HEK293T (cell line): ENCODE measurements at regions not wholly inside any gene's neighbourhood (a gene's known extent, or its start where the extent isn't known, plus 50 kb on each side); places are given as distances from the start of the nearest gene placed in this dataset.
"Not testable (repeated sequence)": the region's sequence is repeated elsewhere in the genome, so short reads cannot be mapped to it uniquely, and the experiment has no call there.

Experiments used
- CTCF ChIA-PET: fragments of 350-600 bp; formaldehyde crosslinking; extraction: SDS; loops from one replicate; lab custom pipeline; 2021; ENCODE audit warnings: antibody characterized with exemption, inconsistent platforms; lab: Yijun Ruan, JAX
- POLR2A ChIA-PET: fragments of 350-600 bp; formaldehyde crosslinking; extraction: SDS; loops from one replicate; lab custom pipeline; 2020; ENCODE audit warnings: antibody characterized with exemption, inconsistent platforms; lab: Yijun Ruan, JAX
- DNase-seq: peaks from one replicate; pipeline ENCODE4 v3.0.0; 2012; ENCODE audit warnings: mixed read lengths; ENCODE audit errors: extremely low spot score
- ARNT ChIP-seq: fragments of 450-650 bp; IDR thresholded peaks from 2 replicates; pipeline ENCODE4 v1.6.1; 2017; ENCODE audit warnings: mild to moderate bottlenecking
- BHLHE40 ChIP-seq: fragments of 450-650 bp; IDR thresholded peaks from 2 replicates; pipeline ENCODE4 v1.6.1; 2016; ENCODE audit warnings: mild to moderate bottlenecking, moderate library complexity, borderline replicate concordance
- CTBP1 ChIP-seq: fragments of 450-650 bp; IDR thresholded peaks from 2 replicates; pipeline ENCODE4 v1.6.1; 2016; ENCODE audit warnings: borderline replicate concordance
- ELF4 ChIP-seq: fragments of 450-650 bp; IDR thresholded peaks from 2 replicates; pipeline ENCODE4 v1.6.1; 2017; ENCODE audit warnings: antibody characterized with exemption
- FOXA1 ChIP-seq: fragments of 450-650 bp; IDR thresholded peaks from 2 replicates; pipeline ENCODE4 v1.6.1; 2016; ENCODE audit warnings: mild to moderate bottlenecking
- FOXK2 ChIP-seq: fragments of 450-650 bp; IDR thresholded peaks from 2 replicates; pipeline ENCODE4 v1.6.1; 2016; ENCODE audit warnings: mild to moderate bottlenecking
- FOXM1 ChIP-seq: fragments of 450-650 bp; IDR thresholded peaks from 2 replicates; pipeline ENCODE4 v1.6.1; 2017; ENCODE audit warnings: mild to moderate bottlenecking, borderline replicate concordance
- HDGF ChIP-seq: fragments of 450-650 bp; IDR thresholded peaks from 2 replicates; pipeline ENCODE4 v1.6.1; 2017; ENCODE audit warnings: antibody characterized with exemption, borderline replicate concordance
- L3MBTL2 ChIP-seq: fragments of 450-650 bp; conservative IDR thresholded peaks from 2 replicates; pipeline ENCODE4 v1.6.1; 2016; ENCODE audit warnings: mild to moderate bottlenecking
- LEF1 ChIP-seq: fragments of 450-650 bp; IDR thresholded peaks from 2 replicates; pipeline ENCODE4 v1.6.1; 2017; ENCODE audit warnings: mild to moderate bottlenecking, borderline replicate concordance
- NFRKB ChIP-seq: fragments of 450-650 bp; IDR thresholded peaks from 2 replicates; pipeline ENCODE4 v1.6.1; 2016; ENCODE audit warnings: mild to moderate bottlenecking, moderate library complexity
- SP1 ChIP-seq: fragments of 450-650 bp; IDR thresholded peaks from 2 replicates; pipeline ENCODE4 v1.6.1; 2017
- SUZ12 ChIP-seq: fragments of 450-650 bp; IDR thresholded peaks from 2 replicates; pipeline ENCODE4 v1.6.1; 2016; ENCODE audit warnings: mild to moderate bottlenecking
- TARDBP ChIP-seq: fragments of 450-650 bp; IDR thresholded peaks from 2 replicates; pipeline ENCODE4 v1.6.1; 2016
- ZNF384 ChIP-seq: fragments of 450-650 bp; IDR thresholded peaks from 2 replicates; pipeline ENCODE4 v1.6.1; 2016
- TF ChIP-seq, protein P1 (sequence below): fragments of 450-650 bp; IDR thresholded peaks from 2 replicates; pipeline ENCODE4 v1.6.1; 2016

DNA sequence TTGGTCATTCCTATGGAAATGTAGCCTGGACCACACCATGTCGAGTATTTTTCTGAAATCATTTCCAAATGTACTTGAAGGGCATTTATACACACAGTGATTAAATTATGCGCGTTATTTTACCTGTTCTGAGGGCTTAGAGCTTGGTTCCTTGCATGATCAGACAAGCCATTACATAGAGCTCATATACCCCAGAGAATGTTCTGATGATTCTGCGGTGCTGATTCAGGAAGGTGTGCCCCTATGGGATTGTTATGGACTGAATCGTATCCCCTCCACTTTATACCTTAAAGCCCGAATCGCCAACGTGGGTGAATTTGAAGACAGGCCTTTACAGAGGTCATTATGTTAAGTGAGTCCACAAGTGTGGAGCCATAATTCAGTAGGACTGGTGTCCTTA, 848.9 kb downstream of the TRIML1 start:
- POLR2A ChIA-PET = no interaction called here
- no peak for DNase-seq
- CTCF ChIA-PET = interaction anchor here (0.5 kb wide), 1 partner anchor 26 kb away, joined by 4 read pairs; no protein-coding TSS in a partner anchor
- no peak for TF ChIP-seq TARDBP
- TF ChIP-seq CTBP1 = no peak
- TF ChIP-seq FOXA1 = no peak
- TF ChIP-seq FOXK2 = no peak
- no peak for TF ChIP-seq ELF4
- TF ChIP-seq LEF1 = no peak
- TF ChIP-seq, protein P1, sequence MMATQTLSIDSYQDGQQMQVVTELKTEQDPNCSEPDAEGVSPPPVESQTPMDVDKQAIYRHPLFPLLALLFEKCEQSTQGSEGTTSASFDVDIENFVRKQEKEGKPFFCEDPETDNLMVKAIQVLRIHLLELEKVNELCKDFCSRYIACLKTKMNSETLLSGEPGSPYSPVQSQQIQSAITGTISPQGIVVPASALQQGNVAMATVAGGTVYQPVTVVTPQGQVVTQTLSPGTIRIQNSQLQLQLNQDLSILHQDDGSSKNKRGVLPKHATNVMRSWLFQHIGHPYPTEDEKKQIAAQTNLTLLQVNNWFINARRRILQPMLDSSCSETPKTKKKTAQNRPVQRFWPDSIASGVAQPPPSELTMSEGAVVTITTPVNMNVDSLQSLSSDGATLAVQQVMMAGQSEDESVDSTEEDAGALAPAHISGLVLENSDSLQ = no peak
- TF ChIP-seq HDGF = no peak

DNA sequence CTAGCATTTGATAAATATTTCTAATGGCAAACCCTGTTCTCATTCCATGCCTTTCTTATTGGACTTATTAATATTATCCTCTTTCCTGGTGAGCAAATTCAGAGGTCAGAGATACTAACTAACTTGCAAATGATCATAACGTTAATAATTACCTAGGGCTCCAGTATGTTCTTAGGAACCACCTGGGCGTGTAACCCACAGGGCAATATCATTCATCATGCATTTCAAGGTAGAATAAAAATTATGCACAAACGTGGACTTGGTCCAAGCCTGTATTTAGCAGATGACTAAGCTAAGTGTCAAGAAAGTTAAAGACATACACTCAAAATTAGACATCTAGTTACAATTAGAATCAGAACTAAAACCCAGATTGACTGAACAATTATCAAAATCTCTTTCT, 850.1 kb downstream of the TRIML1 start:
- ChIA-PET CTCF (interaction anchor here (0.6 kb wide), 1 partner anchor 970 kb away, joined by 4 read pairs; no protein-coding TSS in a partner anchor), POLR2A (no interaction called here)
- no peak for DNase-seq
- TF ChIP-seq SUZ12 (no peak), FOXA1 (no peak), LEF1 (no peak), NFRKB (no peak), ELF4 (no peak)

DNA sequence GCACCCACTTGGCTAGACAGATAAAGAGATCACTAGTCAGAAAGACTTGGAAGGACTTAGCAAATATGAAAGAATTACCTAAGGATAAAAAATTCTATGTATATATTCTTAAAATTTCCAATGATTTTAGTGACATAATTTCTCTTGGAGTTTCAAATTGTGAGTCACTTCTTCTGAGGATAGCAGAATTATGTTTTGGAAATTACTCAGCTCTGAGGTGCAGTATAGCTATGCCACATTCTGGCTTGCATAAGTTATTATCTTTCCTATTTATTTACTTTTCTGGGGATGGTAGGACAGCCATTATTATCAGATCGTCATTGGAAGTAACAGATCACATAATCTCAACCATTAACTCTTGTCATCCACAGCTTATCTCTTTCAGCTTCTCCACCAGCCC, 853.5 kb downstream of the TRIML1 start:
- DNase-seq = no peak
- CTCF ChIA-PET = no interaction called here
- TF ChIP-seq NFRKB = no peak
- TF ChIP-seq, protein P1 = no peak
- no peak for TF ChIP-seq CTBP1
- TF ChIP-seq ARNT = no peak
- TF ChIP-seq ELF4 = no peak
- no peak for TF ChIP-seq L3MBTL2
- POLR2A ChIA-PET = no interaction called here

DNA sequence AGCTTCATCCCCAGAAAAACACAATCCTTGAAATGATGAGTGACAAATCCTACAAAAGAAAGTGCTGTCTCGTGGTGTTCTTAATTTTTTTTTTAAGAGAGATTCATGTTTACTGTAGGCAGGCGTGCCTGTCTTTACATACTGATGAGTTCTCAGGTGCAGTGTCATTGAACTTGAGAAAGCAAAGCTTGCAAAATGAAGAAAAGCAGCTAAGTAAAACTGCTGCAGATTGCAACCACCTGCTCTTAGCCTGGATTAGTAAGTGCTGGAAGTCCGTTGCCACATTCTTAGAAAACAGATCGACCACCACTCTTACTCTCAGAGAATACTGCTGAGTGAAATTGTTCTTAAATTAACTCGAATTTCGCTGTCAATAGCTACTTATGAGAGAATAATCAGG, 854.6 kb downstream of the TRIML1 start:
- ChIA-PET CTCF (no interaction called here), POLR2A (no interaction called here)
- DNase-seq = no peak
- TF ChIP-seq, protein P1 = no peak

DNA sequence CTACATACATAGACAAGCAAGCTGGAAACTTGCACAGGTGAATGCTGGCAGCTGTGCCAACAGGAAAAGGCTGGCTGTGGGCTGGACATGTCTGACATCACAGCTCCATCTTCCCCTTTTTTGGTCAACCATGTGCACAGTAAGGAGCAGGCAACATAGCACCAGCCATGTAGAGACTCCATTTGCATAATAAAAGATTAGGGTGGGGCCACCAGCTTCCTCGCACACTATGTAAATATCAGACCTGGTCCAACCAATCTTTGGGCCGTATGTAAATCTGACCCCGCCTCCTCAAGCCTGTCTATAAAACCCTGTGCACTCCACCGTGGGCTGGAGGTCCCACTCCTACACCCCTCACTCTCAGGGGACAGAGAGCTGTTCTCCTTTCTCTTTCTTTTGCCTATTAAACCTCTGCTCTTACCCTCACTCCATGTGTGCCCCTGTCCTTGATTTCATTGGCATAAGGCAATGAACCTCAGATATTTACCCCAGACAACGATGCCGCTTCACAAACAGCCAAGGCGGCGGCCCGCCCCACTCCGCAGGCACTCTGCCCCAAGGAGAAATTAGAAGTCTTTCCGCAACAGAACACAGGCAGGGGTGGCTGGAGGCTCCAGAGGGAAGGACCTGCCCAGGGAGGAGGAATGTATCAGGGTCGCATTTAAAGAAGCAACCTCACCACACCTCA, 862.2 kb downstream of the TRIML1 start:
- no peak for DNase-seq
- CTCF ChIA-PET = no interaction called here
- no peak for TF ChIP-seq SP1
- TF ChIP-seq SUZ12 = no peak
- TF ChIP-seq CTBP1 = no peak
- TF ChIP-seq LEF1 = no peak
- TF ChIP-seq HDGF = no peak
- no peak for TF ChIP-seq ELF4
- TF ChIP-seq TARDBP = no peak
- no peak for TF ChIP-seq NFRKB
- TF ChIP-seq BHLHE40 = no peak
- TF ChIP-seq ZNF384 = no peak
- POLR2A ChIA-PET = no interaction called here

DNA sequence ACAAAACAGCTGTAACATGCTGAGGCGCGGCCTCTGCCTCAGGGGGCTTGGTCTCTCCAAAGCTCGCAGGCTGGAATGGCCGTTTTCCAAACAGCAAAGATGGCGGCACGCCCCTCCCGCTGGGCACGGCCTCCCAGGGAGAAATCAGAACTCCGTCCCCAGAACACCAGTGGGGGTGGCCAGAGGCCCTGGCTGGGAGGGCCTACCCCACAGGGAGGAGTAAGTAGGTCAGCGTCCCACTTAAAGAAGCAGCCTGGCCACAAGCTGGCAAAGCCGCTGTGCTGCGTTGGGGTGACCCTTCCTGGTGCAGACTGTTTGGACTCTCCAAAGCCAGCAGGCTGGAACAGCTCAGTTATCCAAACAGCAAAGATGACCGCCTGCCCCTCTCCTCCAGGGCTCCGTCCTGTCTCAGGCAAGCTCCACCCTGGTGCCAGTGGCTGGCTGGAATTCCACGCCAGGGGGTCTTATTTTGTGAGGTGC, 862.8 kb downstream of the TRIML1 start:
- ChIA-PET CTCF (no interaction called here), POLR2A (no interaction called here)
- DNase-seq = no peak
- no peak for TF ChIP-seq SP1
- TF ChIP-seq FOXK2 = no peak
- TF ChIP-seq CTBP1 = no peak
- TF ChIP-seq TARDBP = no peak
- TF ChIP-seq NFRKB = no peak
- no peak for TF ChIP-seq HDGF
- no peak for TF ChIP-seq ZNF384
- no peak for TF ChIP-seq FOXA1
- no peak for TF ChIP-seq ARNT
- no peak for TF ChIP-seq BHLHE40
- no peak for TF ChIP-seq ELF4
- no peak for TF ChIP-seq FOXM1
- no peak for TF ChIP-seq SUZ12
- TF ChIP-seq, protein P1 = no peak
- TF ChIP-seq L3MBTL2 = no peak
- no peak for TF ChIP-seq LEF1

DNA sequence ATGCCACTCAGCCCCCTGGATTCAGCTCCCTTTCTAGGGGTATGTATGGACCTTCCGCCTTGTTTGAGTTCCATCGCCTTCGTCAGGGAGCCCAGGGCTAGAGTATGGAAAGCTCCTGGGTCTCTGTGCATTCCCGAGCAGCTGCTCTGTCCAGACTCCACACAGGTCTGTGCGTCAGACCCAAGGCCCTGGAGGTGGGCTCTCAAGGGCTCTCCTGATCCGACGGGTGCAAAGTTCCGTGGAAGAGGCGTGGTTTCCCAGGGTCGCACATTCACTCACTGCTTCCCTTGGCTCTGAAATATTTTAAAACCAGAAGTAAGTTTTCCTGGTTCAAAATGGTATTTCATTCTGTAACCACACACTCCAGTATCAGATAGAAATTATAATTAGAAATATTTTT, 863.2 kb downstream of the TRIML1 start:
- POLR2A ChIA-PET = no interaction called here
- CTCF ChIA-PET = no interaction called here
- TF ChIP-seq FOXA1 = no peak
- no peak for TF ChIP-seq LEF1
- TF ChIP-seq SUZ12 = no peak
- TF ChIP-seq TARDBP = no peak
- no peak for TF ChIP-seq ARNT
- TF ChIP-seq HDGF = no peak
- TF ChIP-seq CTBP1 = no peak
- TF ChIP-seq, protein P1 = no peak
- no peak for TF ChIP-seq NFRKB
- no peak for DNase-seq

DNA sequence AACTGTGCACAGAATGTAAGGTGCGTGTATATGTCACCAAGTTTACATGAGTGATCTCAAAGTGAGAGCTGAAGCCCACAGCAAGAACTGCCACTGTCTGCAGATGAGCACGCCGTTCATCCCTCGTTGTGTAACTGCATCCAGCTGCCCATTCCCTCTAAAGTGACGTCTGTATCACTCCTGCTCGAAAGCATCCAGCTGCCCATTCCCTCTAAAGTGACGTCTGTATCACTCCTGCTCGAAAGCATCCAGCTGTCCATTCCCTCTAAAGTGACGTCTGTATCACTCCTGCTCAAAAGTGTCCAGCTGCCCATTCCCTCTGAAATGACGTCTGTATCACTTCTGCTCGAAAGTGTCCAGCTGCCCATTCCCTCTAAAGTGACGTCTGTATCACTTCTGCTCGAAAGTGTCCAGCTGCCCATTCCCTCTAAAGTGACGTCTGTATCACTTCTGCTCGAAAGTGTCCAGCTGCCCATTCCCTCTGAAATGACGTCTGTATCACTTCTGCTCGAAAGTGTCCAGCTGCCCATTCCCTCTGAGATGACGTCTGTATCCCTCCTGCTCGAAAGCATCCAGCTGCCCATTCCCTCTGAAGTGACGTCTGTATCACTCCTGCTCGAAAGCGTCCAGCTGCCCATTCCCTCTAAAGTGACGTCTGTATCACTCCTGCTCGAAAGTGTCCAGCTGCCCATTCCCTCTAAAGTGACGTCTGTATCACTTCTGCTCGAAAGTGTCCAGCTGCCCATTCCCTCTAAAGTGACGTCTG, 871.4 kb downstream of the TRIML1 start:
- DNase-seq, POLR2A ChIA-PET, CTCF ChIA-PET: not testable (repeated sequence)
